Neural cell (in vitro differentiated cells): ENCODE measurements at regions not wholly inside any gene's neighbourhood (a gene's known extent, or its start where the extent isn't known, plus 50 kb on each side); places are given as distances from the start of the nearest gene placed in this dataset.

Experiments
- EZH2 ChIP-seq: fragments of 200-600, 300-800 bp; shearing (Covaris generic), sonication (generic); IDR thresholded peaks from 2 replicates; pipeline ENCODE4 v1.6.1; 2014; ENCODE audit warnings: antibody characterized with exemption, low read length, borderline replicate concordance, mild to moderate bottlenecking; ENCODE audit not compliant: insufficient read depth, poor library complexity, severe bottlenecking
- POLR2AphosphoS5 ChIP-seq: IDR thresholded peaks from 2 replicates; pipeline ENCODE4 v1.6.1; 2012
- RAD21 ChIP-seq: fragments of 450-650 bp; conservative IDR thresholded peaks from 2 replicates; pipeline ENCODE4 v1.6.1; 2014; ENCODE audit warnings: antibody characterized with exemption, mild to moderate bottlenecking, moderate library complexity
- TF ChIP-seq, protein P1 (sequence below): IDR thresholded peaks from 2 replicates; pipeline ENCODE4 v1.6.1; 2012; ENCODE audit warnings: borderline replicate concordance
- TF ChIP-seq, protein P2 (sequence below): fragments of 450-650 bp; IDR thresholded peaks from 2 replicates; pipeline ENCODE4 v1.5.1; 2014; ENCODE audit warnings: antibody characterized with exemption, mild to moderate bottlenecking, moderate library complexity; ENCODE audit not compliant: poor library complexity, severe bottlenecking

DNA sequence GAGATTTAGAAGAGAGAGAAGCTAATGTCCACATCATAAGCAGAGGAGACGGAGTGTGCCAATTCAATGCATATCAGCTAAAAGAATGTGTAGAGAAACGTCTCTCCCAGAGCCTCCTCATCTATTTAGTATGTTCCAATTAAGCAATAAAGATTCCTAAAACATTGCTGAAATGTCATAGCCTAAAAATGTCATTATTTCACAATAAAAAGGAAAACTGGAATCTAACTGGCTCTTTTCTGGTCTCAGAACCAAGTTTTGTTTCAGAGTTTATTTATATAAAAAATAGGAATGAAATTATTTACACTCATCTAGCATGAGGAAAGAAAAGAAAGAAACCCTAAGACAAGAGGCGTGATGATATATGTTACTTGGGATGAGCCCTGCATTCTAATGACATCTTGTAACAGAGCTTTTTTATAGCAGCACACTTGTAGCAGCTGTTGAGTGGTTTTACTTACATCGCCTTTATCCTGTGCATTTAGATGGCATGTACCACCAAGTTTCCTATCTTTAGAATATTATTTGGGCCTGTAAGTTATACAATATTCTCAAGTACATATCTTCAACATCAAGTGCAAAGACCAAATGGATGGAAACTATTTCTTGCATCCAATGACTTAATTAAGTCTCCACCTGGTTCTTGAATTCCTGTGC is 266.3 kb upstream of the PRKD1 start:
- TF ChIP-seq EZH2 = no peak
- TF ChIP-seq, protein P1, sequence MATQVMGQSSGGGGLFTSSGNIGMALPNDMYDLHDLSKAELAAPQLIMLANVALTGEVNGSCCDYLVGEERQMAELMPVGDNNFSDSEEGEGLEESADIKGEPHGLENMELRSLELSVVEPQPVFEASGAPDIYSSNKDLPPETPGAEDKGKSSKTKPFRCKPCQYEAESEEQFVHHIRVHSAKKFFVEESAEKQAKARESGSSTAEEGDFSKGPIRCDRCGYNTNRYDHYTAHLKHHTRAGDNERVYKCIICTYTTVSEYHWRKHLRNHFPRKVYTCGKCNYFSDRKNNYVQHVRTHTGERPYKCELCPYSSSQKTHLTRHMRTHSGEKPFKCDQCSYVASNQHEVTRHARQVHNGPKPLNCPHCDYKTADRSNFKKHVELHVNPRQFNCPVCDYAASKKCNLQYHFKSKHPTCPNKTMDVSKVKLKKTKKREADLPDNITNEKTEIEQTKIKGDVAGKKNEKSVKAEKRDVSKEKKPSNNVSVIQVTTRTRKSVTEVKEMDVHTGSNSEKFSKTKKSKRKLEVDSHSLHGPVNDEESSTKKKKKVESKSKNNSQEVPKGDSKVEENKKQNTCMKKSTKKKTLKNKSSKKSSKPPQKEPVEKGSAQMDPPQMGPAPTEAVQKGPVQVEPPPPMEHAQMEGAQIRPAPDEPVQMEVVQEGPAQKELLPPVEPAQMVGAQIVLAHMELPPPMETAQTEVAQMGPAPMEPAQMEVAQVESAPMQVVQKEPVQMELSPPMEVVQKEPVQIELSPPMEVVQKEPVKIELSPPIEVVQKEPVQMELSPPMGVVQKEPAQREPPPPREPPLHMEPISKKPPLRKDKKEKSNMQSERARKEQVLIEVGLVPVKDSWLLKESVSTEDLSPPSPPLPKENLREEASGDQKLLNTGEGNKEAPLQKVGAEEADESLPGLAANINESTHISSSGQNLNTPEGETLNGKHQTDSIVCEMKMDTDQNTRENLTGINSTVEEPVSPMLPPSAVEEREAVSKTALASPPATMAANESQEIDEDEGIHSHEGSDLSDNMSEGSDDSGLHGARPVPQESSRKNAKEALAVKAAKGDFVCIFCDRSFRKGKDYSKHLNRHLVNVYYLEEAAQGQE = no peak
- TF ChIP-seq, protein P2, sequence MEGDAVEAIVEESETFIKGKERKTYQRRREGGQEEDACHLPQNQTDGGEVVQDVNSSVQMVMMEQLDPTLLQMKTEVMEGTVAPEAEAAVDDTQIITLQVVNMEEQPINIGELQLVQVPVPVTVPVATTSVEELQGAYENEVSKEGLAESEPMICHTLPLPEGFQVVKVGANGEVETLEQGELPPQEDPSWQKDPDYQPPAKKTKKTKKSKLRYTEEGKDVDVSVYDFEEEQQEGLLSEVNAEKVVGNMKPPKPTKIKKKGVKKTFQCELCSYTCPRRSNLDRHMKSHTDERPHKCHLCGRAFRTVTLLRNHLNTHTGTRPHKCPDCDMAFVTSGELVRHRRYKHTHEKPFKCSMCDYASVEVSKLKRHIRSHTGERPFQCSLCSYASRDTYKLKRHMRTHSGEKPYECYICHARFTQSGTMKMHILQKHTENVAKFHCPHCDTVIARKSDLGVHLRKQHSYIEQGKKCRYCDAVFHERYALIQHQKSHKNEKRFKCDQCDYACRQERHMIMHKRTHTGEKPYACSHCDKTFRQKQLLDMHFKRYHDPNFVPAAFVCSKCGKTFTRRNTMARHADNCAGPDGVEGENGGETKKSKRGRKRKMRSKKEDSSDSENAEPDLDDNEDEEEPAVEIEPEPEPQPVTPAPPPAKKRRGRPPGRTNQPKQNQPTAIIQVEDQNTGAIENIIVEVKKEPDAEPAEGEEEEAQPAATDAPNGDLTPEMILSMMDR = no peak
- no peak for TF ChIP-seq POLR2AphosphoS5
- no peak for TF ChIP-seq RAD21
